IPS-NIHi11 (cell line): ENCODE measurements at regions not wholly inside any gene's neighbourhood (a gene's known extent, or its start where the extent isn't known, plus 50 kb on each side); places are given as distances from the start of the nearest gene placed in this dataset.
"Not testable (repeated sequence)": the region's sequence is repeated elsewhere in the genome, so short reads cannot be mapped to it uniquely, and the experiment has no call there.

Experiments
- DNase-seq: peaks from one replicate; pipeline ENCODE4 v3.0.0; 2012; ENCODE audit warnings: mixed read lengths, low spot score

DNA sequence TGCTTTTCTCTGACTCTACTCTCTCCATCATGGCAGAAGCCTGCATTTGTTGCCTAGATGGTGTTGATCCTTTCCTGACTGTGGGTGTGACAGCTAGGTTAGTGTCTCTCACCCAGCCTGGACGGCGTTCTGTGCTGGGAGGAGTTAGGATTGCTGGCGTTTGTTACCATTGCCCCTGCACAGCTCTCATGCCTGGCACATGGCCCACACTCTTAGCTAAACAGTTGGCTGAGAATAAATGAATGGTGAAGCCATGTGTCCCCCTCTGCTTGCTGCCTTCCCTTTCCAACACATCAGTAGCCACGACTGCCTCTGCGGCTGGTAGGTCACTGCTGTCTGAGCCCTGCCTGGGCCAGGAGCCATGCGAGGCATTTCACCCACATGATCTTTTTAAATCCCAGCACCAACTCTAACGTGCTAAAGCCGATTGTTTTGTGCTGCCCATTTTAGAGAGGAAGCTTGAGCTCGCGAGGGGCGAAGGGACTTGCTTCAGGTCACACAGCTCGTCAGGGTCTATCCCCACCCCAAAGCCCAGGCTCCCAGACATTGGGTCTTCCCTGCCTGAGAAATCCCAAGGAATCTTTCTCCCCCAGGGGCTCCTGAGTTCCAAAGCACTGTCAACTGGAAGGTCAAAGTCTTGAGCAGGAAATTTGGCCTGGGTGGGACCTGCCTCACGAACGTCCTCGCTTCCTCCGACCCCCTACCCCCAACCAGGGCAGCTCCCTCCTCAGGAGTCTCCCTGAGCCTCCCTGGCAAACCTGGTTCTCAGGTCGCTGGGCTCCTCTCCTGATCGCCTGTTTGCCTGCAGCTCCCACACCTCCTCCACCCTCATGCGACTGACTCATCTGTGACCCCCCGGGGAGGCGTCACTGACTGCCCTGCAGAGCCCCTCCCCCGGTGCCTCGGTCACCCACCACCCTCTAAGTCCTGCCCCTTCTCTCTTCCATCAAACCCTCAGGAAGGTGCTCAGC lies 271.7 kb upstream of the C1orf174 start:
- DNase-seq: peak; percentile 6

DNA sequence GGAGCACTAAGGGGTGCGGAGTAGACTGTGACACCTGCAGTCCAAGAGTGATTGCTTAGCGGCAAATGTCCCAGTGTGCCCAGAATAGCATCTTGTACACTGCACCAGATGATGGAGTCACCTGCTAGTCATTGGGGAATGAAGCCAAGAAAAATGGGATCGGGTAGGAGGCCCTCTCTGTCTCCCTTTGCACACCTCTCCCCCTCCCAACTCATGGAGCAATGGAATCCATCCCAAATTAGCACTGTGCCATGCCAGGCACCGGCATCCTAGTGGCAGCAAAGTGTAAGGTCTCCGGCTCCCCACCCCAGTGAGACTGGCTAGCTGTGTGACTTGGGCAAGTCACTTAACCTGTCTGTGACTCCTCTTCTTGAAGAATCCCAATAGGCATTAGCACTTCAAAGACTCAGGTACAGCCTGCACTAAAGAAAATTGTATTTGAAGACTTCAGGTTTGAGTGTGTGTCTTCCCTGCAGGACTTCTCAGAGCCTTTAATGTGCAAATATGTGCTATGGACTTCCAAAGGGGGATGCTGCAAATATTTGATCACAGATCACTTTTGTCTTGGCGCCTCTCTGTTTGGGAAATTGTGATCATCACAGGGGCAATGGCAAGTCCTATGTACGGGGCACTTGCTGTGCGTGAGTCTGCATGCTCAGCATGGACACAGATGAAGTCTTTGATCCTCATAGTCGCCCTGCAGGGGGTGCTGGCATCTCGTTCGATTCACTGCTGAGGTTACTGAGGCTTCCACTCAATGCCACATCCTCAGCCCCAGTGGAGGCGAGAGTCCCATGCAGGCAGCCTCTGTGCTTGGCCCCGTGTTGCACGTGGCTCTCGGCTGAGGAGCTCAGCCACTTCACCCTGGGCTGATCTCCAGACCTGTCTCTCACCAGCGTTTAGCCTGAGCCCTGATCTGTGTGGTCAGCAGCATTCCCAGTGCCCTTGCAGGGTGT lies 272.9 kb upstream of the C1orf174 start:
- peak; percentile 13 for DNase-seq

DNA sequence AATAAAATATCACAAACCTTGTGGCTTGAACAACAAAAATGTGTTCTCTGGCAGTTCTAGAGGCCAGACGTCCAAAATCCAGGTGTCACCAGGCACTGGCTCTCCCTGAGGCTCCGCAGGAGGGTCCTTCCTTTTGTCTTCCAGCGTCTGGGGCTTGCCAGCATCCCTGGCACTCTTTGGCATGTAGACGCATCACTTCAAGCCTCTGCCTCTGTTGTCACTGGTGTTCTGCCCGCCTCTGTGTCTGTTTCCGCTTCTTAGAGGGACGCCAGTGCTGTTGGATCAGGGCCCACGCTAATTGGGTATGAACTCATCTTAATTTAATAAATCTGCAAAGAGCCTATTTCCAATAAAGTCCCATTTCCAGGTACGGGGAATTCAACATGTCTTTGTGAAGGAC lies 273.7 kb upstream of the C1orf174 start:
- peak; percentile 1 for DNase-seq

DNA sequence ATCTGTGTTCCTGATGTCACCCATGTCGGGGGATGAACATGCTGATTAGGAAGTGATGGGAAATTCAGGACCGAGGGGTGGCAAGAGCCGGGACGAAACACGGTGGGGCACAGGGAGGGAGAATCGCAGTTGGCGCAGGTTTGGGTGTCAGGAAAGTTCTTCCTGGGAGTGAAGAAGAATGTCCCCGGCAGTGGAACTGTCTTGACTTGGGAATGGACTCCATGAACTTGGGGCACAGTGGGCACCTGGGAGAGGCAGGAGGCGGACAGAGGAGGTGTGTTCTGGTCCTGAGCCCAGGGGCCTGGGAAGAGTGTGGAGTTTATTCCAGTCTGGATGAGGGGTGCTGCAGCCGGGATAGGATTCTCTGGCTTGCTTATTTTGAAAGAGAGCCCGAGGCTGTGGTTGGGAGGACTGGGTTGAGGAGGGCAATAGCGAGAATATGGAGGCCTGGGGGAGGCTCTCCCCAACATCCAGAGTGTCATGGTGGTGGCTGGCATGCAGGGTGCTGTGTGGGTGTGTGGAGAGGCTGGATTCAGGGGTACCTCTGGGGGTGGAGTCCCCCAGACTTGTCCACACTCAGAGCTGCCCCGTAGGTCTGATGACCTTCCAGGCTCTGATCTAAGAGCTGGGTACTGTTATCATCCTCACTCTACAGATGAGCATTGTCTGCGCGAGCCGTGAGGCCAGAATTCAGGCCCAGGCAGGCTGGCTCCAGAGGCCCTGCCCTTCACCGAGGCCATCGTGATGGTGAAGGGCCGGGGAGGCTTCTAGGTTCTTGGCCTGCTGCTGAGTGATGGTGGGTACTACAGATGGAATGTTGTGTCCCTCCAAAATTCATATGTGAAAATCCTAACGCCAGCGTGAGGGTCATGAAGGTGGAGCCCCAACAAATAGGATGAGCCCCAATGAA lies 274.5 kb upstream of the C1orf174 start:
- DNase-seq: peak; percentile 4

DNA sequence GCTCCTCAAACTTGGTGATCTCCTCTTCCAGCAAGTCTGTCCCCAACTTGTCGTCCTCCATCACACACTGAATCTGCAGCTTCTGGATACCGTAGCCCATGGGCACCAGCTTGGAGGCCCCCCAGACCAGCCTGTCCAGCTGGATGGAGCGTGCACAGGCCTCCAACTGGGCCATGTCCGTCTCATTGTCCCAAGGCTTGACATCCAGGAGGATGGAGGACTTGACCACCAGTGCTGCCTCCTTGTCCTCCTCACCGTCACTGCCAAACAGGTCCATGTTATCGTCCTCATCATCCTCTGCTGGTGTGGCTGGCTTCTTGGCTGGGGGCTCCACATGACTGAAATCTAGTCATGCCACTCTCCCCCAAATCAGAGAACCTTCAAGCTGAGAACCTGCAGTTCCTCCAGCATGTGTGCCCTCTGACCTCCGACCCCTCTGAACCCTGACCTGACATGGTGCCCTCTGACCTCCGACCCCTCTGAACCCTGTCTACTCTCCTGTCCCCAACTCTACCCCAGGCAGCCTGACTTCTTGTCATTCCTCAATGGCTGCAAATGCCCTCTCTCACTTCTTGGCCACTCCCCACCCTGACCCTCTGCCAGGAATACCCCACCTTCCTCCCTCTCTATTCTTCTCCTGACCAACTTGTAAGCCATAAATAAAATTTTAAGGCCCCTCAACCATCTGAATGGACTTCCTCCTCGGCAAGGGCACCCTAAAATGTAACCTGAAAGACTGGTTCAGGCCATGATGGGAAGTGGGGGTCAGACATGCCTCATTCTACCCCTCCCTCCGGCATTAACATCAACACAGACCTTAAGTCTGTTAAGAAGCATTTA lies 275.7 kb upstream of the C1orf174 start:
- peak; percentile 1 for DNase-seq

DNA sequence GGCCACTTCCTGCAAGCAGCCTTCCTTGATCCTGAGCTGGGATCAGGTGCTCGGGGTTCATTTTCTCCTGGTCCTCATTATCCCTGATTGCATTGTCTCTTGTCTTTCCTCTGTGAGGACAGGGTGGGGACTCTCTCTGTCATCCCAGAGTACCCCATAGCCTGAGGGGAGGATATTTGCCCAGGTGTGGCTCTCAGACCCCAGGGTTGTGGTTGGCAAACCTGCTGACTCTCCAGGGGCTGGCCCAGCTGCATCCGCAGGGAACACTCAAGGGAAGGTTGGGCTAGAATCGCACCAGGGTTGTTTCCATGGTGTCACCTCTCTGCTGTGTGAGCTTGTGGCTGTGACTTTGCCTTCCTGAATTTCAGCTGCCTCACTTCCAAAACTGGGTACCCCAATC lies 276.8 kb upstream of the C1orf174 start:
- peak; percentile 2 for DNase-seq

DNA sequence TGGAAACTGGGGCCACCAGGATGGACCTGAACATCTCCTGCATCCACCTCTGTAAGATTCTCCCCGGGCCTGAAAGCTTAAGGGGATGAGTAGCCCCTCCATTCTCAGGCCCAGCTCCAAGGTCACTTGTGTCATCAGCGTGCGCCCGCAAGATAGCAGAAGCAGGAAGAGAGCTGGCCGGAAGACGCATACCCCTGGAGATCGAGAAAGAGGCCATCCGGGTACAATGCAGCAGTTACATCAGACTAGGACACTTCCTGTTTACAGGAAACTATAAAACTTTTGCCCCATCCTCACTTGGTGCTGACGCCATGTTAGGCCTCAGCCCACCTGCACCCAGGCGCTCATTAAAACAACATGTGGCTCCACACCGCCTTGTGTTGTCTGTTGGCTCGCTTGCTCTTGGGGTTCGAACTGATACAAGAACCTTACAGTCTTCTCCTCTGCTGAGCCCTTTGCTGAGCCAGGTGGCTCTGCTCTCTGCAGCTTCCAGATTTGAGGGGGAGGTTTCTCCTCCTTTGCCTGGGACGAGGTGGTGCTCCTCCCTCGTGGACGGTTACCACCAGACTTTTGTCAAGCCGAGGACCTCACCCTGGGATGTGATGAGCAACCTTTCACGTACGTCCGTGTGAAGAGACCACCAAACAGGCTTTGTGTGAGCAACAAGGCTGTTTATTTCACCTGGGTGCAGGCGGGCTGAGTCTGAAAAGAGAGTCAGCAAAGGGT lies 277.5 kb upstream of the C1orf174 start:
- no peak for DNase-seq

DNA sequence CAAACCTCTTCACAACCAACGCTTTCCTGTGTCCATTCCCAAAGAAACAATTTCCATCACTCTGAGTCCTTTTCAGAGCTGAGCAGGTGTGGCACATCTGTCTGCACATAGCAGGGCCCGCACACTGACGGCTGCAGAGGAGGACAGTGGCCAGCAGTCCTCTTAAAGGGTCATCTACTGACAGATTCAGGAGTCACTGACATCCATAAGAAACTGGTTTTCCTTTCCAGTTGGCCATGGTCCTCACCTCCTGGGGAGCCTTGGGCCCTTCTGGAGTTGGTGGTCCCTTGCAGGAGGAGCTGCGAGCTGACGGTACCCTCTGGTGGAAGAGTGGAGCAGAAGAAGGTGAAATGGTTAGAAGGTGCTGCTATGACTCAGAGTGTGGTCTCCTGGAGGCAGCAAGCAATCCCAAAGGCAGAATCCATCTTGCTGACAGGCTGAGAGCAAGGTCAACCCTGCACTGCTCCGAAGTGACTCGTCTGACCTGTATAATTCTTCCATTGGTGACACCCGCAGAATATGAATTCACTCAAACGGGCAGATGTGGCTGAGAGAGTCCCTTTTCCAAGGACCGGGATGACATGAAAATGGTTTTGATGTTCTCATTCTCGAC lies 278.5 kb upstream of the C1orf174 start:
- no peak for DNase-seq

DNA sequence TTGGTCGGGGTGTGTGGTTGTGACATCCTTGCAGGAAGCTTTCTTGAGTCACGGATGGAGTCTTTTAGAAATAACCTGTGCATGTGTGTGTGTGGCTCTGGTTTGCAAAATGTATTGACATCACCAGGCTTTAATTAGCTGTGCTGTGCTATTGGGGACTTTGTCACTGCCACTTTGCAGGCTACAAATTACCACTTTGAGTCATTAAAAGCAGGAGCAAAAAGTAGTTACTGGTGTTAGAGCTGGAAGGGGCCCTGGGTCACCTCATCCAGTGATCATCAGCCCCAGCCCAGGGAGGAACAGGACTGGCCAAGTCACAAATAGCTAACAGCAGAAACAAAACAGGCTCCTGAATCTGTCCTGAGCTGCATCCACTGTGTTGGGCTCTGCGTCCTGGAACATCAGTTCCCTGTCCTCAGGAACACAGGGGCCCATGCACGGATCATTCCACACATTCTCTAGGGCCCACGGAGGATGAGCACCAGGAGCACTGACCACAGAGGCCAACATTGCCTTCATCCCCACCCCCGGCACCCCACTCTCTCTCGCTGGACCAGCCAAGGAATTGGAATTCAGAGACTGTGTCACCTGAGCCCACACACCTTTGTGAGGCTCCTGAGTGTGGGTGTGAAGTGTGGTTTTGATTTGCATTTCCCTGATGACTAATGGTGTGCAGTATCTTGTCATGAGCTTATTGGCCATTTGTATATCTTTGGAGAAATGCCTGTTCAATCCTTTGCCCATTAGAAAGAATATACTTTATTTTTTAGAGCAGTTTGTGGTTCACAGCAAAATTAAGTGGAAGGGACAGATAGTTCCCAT lies 280.1 kb upstream of the C1orf174 start:
- DNase-seq: no peak

DNA sequence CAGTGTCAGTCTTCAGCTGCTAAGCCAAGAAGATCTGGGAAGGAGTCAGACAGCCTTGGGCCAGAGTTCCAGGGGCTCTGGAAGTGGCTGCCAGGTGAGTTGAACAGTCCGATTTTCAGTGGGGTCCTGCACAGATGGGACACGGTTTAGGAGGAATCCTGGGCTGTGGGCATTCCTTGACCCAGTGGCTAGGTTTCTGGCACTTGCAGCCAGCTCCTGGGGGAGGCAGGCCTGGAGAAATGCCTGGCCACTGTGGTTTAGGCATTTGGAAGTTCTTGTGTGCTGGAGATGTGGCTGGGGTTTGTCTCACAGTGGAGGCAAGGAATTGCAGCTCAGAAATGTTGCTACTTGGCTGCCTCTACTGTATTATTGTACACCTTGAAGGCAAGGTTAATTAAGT lies 286.4 kb upstream of the C1orf174 start:
- not testable (repeated sequence) for DNase-seq

DNA sequence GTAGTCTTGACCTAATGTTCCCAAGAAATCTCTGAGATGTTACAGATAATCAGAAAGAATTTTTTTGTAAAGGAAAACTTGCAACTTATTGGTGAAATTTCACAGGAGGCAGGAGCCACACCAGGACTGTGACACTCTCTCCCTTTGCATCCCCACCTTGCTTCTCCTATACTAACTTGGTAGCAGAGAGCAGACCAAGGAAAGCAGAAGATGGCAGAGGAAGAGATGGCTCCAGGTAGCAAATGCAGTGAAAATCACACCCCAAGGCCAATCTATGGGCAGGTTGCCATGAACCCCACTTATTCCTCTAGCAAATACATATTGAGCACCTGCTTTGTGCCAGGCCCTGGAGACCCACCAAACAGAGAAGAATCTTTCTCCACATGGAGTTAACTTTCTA lies 303.4 kb upstream of the C1orf174 start:
- no peak for DNase-seq

DNA sequence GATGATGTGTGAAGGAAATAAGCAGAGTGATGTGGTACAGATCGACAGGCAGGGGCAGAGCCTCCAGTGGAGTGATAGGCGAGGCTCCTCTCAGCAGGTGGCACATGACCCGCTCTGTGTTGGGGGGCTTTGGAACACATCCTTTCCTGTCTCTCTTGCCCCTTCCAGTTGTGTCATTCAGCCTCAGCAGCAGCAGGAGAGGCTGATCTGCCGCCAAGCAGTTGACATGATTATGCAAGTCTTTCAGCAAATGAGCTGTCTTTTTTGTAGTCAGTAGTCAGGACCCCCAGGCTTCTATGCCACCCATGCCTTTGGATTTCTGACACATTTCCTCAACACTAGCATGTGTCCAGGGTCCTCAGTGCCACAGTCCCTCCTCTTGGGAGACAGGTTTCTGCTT lies 307.1 kb upstream of the C1orf174 start:
- no peak for DNase-seq

DNA sequence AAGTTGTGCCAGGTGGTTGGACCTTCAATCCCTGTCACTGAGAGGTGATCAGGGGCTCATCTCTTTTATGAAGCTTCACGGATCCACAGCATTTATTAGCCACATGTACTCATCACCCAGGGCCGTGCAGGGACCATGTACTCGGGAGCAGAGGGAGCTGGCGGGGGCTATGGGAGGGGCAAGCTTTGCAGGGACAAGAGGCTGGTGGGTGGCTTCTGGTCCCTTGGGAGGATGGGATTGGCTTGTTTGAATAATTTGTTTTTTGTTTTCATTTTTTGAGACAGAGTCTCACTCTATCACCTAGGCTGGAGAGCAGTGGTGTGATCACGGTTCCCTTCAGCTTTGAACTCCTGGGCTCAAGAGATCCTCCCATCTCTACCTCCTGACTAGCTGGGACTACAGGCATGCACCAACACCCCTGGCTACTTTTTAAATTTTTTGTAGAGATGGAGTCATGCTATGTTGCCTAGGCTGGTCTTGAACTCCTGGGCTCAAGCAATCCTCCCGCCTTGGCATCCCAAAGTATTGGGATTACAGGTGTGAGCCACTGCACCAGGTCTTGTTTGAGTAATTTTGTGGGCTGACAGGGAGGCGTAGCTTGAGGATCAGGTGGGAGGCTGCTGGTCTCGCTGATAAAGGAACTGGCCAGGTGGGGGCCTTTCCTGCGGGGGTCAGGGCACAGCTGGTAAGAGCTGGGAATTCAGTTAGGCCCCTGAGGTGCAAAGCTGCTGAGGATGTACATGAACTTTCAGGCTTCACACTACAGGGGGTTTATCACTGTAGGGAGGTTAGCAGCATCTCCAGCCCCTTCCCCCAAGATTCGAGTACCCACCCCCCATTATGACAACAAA lies 308.0 kb upstream of the C1orf174 start:
- no peak for DNase-seq

DNA sequence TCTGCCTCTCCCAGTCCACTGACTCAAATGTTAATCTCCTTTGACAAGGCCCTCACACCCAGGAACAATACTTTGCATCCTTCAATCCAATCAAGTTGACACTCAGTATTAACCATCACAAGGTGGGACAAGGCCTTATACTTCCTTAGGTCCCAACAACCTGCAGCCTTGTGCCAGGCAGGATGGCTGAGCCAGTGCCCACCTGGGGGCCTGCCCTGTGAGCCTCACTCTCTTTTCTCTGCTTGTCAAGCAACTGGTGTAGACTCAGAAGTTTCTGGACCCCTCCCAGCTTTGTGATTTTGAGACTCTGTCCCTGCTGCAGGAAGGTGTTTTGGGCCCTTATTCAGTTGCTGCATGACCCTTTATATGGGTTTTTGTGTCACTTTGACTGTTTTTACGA lies 310.0 kb upstream of the C1orf174 start:
- DNase-seq: no peak

DNA sequence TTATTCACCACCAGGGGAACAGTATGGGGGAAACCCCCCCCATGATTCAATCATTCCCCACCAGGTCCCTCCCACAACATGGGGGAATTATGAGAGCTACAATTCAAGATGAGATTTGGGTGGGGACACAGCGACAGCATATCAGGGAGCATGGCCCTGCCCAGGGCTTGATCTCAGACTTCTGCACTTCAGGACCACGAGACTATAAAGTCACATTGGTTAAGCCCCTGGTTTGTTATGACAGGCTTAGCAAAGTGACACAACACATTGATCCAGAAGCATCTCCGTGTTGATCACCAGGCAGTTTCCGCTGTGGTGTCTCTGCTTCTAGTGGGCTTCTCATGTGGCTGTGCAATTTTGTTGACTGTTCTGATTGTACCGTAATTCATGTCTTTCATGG lies 312.7 kb upstream of the C1orf174 start:
- DNase-seq: no peak

DNA sequence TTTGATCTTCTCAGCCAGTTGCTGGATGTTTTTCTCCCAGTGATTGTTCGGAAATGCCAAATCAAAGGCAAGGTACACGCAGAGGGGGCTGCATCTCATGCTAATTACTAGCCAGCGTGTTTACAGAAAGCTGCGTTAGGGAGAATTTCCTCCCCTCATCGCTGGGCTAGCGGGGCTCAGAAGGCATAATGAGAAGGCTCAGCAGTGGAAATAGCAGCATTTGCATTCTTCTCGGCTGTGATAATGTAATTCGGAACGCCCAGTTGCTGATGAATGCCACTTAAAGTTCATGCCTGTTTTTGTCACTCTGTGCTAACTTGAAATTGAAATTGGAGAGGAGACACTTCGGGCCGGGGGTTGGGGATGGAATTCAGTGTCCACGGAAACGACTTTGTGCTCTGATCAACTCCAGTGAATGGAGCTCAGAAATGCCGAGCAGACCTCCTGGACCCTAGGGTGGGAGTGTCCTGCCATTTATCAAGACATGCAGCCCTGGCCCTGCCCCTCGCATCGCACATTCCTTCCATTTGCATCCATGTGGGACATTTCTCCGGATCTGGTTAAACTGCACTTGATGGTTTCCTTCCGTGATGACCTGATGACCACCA lies 313.4 kb upstream of the C1orf174 start:
- DNase-seq: no peak

DNA sequence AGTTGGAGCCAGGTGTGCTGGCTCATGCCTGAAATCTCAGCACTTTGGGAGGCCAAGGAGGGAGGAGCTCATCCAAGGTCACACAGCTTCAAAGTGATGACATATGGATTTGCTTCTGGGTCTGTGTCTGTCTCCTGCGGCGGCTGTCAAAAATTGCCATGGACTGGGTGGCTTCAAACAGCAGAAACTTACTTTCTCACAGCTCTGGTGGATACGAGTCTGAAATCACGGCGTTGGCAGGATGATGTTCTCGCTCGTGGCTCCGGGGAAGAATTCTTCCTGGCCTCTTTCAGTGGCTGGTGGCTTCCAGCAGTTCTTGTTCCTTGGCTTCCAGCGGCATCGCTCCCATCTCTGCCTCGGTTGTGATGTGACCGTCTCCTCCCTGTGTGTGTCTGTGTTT lies 314.8 kb upstream of the C1orf174 start:
- DNase-seq: no peak
